HG03064 (cell line): ENCODE measurements at regions not wholly inside any gene's neighbourhood (a gene's known extent, or its start where the extent isn't known, plus 50 kb on each side); places are given as distances from the start of the nearest gene placed in this dataset.

ENCODE experiments used
- ATAC-seq: cut with Tn5 transposase; IDR thresholded peaks from one replicate; pipeline ENCODE4 v1.9.1; 2021; ENCODE audit warnings: low read depth; ENCODE audit not compliant: unreplicated experiment

DNA sequence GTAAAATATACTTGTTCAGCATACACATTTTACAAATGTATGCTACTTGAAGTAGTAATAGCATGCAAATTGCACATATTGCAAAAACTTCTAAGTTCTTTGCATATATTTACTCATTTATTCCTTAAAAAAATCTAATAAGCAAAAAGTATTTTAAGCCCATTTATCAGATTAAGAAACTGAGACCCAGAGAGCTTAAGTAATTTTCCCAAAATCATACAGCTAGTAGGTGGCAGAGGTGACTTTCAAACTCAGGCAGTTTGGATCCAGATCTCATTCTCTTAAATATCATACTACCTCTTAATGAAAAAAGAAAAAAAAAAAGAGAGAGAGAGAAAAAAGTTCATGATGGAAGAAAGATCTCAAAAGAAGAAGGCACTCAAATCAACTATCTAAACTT, 157.9 kb downstream of the RPS12 start:
- ATAC-seq, result no peak

DNA sequence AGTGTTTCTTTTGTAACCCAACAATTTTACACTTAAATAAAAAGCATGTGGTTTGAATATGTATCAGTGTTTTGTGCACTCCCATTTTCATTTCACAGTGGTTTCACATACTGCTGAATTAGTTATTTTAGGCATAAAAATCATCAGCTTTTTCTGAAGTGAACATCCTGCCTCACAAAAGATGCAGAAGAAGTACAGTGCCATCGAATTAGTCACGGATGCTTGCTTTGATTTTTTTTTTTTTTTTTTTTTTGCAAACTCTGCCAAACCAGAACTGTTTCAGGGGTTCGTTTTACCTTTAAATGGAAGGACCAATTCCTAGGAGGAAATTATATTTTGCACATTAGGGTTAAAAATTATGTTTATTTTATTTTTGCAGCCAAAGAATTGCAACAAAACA, 158.6 kb downstream of the RPS12 start:
- ATAC-seq, result no peak

DNA sequence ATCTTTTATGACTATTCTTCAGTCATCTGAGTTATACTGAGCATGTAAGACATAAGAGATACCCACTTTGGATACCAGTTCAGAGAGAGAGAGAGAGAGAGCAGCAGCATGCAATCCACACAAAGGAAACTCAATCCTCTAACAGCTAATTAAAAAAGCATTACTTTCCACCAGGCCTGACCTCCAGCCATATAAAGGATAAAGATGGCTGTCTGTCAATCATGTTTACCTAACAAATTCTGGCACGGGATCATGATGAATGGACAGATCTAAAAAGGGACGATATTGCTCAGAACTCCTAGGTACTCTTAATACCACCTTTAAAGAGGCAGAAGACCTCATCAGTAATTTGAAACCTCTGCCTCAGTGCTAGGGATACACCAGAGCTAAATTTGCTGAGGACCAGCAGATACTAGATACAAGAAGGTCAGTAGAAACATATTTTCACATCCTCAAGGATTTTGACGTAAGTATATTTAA, 159.2 kb downstream of the RPS12 start:
- ATAC-seq, result no peak

DNA sequence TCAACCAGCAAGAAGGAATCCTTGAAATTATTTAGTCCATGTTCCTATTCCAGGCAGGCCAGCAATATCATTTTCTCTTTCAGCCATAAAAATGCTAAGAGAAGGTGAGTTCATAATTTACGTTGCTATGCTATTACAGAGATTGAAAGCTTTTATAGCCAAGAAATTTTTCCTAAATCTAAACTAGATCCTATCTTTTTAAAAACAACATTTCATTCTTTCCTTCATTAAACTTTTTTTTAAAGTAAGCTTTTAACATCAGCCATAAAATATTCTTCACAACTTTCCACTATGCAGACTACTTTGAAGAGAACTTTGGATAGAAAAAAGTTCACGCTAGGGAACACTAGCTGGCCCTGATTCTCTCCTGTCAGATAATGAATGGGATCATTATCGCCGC, 159.8 kb downstream of the RPS12 start:
- no peak for ATAC-seq

DNA sequence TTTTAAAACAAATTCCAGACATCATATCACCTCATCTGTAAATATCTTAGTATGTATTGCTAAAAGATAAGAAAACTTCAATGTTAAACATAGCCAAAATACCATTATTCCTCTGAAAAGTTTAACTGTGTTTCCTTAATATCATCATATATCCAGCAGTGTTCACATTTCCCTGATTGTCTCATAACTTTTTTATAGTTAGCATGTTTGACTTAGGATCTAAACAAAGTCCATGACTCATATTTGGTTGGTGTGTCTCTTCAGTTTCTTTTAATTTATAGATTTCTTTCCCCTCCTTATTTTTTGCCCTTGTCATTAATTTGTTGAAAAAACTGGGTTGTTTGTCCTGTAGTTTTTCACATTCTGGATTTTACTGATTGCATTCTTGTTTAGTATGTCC, 163.0 kb downstream of the RPS12 start:
- no peak for ATAC-seq

DNA sequence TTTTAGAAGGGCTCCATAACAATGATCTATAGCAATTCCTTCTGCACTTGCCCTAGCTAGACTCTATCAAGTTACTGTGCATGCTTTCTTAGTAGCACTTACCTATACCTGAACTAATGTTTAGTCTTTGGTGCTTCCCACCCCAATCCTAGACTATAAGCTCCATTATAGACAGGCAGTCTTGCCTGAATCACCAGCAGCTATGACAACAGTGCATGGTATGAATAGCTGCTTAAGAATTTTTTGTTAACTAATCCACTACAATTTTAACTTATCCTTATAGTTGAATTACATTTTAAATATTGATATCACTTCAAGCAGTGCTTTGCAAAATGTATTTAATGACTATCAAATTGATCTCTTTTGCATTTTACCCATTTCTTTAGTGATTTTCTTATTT, 164.3 kb downstream of the RPS12 start:
- ATAC-seq, result no peak

DNA sequence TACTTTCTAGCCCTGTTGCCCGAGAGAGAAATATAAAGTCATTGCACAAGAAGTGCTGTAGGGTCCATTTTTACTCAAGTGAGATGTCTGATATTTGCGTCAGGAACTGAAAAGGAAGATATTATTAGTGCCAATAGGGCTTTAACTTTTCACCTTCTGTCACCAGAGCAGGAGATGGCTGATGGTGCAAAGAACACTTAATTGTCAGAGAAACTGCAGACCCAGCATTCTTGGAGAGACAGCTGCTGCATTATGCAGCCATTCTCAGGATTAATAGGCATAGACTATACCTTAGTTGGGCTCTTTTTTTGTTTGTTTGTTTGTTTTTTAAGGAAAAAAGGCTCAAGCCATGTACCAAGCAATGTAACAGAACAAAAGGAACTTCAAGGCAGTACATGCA, 179.4 kb downstream of the RPS12 start:
- ATAC-seq, result no peak

DNA sequence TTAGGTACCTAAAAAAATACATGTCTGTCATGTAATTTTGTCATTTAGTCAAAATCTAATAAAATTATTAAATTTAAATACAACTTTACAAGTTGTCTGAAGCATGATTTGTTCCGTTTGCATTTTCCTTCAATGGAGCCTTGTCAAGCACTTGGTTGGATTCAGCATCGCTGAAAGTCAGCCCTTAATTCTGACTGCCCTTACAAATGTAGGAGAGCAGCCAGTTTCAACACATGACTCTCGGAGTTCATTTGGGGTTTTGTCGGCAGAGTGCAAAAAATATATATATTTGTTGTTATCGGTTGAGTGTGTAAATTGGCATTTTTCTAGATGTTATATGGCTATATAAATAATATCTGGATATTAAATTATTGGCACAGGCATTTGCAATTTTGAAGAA, 180.6 kb downstream of the RPS12 start:
- no peak for ATAC-seq

DNA sequence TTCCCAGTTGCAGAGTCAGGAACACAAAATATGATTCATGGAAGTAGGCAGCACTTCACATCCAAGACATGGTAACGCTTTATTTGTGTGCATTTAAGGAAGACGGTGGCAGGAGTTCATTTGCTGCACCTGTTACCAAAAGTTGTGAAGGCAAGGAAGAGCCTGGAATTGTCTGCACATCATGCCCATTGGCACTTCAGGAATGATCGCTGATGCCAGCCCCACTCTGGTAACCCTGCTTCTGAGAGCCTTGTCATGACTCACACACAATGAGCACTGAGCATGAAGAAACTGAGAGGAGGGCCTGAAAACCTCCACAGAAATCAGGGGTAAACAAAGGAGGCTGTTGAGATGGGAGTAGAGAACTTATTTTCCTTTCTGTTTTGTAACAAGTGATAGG, 181.1 kb downstream of the RPS12 start:
- ATAC-seq, result no peak

DNA sequence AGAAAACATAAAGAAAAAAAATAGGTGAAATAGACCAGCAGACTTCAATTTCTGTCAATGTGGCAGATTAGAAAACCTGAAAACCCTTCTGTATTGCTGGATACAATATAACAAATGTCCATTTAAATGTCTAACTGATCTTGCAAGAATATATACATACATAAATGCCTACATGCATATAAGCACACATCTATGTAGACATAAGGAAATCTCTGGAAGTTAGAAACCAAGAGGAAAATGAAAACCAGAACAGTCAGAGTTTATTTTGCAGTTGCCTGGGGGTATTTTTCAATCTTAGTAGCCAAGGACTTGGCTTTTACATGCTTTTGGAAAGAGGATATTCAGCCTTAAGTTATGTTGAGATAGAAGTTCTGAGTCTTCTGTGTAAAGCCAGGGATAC, 184.0 kb downstream of the RPS12 start:
- no peak for ATAC-seq

DNA sequence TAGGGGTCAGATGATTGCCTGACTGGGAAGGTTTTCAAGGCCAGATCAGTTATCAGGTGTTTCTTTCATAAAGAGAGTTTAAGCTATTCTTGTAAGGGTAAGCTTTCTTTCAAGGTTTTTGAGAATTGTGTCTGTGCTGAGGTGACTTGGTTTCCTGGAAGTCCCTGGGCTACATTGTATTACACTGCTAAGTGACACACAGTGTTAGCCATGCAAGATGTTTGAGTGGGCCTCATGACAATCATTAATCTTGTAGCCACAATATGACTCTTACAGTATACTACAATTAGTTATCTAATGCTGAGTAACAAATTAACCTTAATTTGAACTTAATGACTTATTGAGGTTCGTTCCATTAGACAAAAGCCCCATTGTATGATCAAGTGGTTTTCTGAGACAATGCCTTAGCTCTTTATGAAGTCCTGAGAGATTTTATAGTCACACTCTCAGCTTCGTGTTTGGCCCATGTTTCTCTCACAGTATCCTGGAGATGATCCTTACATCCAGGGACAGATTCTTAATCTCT, 186.7 kb downstream of the RPS12 start:
- ATAC-seq, result no peak

DNA sequence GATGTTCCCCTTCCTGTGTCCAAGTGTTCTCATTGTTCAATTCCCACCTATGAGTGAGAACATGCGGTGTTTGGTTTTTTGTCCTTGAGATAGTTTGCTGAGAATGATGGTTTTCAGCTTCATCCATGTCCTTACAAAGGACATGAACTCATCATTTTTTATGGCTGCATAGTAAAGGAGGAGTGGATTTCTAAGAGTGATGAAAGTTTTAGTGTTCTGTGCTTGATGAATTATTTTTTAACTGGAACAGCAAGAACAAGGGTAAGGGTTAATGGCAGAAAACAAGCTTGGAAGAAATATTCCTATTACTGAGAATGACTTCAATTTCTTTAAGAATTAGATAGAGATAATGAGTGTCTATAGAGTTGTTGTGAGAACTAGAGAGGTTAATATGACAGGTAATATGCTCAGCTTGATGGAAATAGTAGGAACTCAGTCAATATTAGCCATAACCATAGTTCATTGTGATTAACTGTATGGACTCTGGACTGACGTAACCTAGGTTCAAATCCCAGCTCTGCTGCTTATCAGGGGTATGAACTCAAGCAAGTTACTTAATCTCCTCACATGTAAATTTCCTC, 190.0 kb downstream of the RPS12 start:
- ATAC-seq, result no peak

DNA sequence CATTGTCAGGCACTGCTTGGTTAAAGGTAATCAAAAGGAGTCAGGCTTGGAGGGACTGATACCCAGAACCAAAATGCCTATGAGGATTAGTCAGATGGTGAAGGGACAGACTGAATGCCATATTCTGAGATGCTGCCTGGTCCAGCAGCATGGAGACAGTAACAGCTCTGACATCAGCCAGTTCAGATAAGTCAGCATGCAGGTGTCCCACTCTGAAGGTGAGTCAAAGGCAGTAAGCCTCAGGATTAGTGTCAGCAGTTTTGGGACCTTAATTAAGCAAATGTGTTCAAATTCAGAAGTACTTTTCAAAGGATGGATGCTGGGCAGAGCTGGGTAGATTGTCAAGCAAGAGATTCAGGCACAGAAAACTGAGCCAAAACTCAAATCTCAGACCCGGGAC, 198.4 kb downstream of the RPS12 start:
- ATAC-seq, result no peak

DNA sequence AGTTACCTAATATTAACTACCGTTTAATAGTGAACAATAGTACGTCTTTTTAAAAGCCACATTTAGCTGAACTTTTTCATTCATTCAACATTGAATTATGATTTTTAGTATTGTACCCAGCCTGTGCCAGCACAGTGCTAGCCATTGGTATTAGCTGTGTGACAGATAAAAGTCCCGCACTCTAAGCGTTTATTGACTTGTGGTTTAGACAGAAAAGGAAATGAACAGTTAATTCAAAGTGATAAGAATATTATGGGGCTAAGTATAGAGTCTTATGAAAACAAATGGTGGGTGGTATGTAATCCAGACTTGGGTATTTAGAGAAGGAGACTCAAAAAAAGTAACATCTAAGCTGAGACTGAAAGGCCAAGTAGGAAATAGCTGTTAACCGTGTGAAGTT, 202.3 kb downstream of the RPS12 start:
- ATAC-seq, result no peak

DNA sequence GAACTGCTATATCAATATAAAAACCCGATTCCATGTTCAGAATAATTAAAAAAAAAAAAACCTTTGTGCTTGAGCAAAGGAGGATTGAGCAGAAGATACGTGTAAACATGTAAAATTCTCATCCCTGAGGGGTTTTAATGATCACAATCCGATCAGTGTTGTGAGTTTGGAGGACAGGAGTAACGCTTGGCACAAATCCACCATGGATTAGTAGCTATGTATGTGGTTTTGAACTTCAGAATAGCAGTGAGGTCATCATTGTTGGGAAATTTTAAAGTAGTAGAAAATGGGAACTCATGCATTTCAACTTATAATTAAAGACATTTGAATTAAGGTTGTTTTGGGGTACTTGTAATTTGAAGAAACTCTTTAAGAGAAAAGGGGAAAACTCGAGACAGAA, 203.2 kb downstream of the RPS12 start:
- no peak for ATAC-seq

DNA sequence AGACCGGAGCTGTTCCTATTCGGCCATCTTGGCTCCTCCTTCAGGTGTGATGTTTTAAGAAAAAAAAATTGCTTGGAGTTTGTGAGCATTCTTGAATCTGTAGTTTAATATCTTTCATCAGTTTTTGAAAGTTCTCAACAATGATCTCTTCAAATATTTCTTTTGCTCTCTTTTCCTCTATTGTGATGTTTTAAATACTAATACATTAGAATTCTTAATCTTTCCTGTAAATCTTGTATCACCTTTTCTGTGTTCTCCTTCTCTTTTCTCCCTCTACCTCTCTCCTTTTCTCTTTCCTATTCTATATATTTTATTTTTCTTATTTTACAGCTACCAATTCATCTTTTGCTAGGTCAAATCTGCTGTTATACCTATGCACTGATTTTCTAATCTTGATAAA, 212.3 kb downstream of the RPS12 start:
- ATAC-seq, result no peak

DNA sequence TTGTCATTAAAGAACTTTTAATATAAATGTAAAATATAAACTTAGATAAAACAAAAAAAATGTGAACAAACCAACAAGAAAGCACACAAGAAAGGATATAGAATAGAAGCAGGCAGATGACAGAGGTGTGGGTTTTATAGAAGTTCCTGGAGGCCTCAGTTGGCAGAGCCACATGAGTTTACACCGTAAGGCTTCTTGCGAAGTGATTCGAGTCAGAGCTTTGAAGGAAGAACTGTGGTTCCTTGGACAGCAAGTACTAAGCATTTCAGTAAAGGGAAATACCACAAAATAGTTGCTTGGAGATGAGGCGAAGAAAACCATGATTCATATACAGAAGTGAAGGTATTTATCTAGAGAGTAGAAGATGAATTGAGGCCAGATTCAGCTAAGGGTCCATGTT, 207.9 kb upstream of the EYA4 start:
- ATAC-seq, result no peak

DNA sequence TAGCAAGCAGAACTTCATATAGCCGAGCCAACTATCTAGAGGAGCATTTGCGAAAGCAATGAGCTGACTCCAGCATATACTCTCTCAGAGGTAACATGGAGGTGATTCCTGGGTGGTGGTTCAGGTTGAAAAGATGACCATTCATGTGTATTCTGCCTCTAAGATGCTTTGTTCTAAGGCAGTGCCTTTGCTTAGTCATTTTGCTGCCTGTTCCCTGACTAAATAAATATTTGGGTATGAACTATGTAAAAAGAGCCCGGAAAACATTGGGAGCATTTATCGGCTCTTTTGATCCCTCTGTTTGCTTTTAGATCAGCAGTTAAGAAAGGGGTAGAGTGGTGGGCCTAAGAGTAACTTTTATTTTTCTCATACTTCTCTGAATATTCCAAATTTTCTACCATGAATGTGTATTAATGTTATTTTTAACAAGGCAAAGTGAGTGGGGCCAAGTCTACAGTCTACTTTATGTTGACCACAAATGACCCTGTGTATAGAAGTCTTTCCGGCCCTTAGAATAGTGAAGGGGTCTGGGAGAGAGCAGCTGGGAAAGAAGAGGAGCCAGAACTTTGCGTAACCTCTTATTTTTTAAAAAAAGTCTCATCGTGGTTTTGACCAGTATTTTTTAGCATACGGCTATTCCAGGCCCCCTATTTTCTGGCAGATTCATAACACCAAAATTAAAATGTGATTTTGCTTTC, 206.5 kb upstream of the EYA4 start:
- no peak for ATAC-seq

DNA sequence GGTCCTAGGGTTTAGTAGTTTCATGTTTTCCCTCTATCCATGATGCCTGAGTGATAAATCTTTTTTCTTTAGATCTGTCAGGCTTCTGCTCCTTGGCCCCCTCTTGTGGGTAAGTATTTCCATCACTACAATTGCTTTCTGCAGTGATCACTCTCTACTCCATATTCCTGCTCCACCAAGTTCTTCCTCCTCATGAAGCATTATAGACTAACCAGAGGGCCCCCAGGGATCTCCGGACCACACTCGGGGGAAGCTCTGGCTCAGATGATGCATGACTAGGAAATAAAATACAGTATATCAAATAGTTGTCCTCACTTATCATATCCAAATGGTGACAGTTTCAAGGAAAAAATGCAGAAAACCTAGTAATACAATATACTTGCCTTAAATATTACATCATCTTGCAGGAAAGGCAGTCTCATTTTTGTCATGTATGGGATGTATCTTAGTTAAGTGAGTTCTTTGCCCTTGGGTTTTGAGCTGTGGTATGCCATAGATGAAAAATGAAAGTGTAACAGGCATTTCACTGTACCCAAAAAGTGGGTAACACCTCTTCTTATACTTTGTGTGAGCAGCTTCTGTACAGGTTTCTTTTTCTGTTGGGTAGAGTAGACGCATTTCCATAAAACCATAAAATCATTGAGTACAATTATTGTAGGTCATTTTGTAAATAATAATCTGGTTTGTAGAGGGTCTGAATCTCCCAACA, 200.9 kb upstream of the EYA4 start:
- no peak for ATAC-seq

DNA sequence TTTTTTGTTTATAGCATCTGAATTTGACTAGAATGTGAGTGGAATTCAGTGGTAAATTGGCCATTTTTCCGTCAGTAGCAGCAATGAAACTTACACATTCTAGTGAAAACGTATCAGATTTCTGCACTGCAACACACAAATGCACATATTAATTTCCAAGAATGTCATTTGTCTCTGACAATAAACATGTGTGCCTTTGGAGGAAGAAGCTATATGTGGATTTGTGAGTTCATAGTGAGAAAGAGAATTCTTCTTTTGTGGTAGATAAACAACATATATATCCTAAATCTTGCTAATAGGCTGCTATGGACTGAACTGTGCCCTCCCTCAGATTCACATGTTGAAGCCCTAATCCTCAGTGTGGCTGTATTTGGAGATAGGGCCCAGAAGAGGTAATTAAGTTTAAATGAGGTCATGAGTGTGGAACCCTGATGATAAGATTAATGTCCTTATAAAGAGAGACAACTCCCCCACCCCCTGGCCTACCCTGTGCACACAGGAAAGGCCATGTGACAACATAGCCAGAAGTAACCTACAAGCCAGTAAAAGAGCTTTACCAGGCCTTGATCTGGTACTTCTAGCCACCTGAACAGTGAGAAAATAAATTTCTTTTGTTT, 200.2 kb upstream of the EYA4 start:
- ATAC-seq, result no peak

DNA sequence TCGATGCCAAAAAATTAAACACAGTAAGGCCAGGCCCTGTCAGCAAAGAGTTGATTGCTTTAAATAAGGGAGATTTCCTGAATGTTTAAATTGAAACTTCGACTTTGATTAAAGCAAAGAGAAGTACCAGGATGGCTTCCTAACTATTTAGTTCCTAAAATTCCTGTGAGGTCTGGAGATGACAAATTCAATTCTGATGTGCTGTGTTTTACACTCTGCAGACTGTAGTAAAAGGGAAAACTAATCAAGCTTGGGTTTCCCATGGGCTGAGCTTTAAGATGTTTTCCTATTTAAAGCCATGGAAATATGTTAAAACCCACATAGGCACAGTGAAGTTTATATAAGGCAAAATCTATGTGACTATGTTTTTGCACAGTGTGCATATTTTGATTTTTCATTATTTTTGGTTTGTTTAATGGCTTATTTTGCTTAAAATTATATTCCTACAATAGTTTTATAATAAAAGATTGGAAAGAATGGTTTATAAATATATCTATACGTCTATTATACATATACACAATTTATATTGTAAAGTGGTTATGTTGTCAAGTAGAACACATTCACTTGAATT, 198.5 kb upstream of the EYA4 start:
- ATAC-seq, result no peak
